GM13976 (cell line): ENCODE measurements at regions not wholly inside any gene's neighbourhood (a gene's known extent, or its start where the extent isn't known, plus 50 kb on each side); places are given as distances from the start of the nearest gene placed in this dataset.

ENCODE experiments used
- DNase-seq: peaks from one replicate; pipeline ENCODE4 v3.0.0; 2012; ENCODE audit warnings: low spot score
- CTCF ChIP-seq: IDR thresholded peaks from 2 replicates; pipeline ENCODE4 v1.5.1; 2012; ENCODE audit warnings: borderline replicate concordance, mild to moderate bottlenecking; ENCODE audit not compliant: insufficient read depth; ENCODE audit errors: extremely low read depth, missing control alignments, control extremely low read depth
- in situ Hi-C: fragments of 300-500 bp; cut with MboI; formaldehyde crosslinking; loops from one replicate; pipeline ENCODE4 v1.12.0; 2022; ENCODE audit warnings: low sequenced_read_pairs, mixed read lengths, inconsistent platforms; ENCODE audit not compliant: unreplicated experiment

- no peak for TF ChIP-seq CTCF
- in situ Hi-C loops = no loop called here
These were observed 243.1 kb downstream of the FOXD2 start for GRCh38 chr1:47680815-47681475.

GRCh38 chr1:47681735-47682134 is 243.9 kb downstream of the FOXD2 start:
- no peak for DNase-seq
- TF ChIP-seq CTCF = no peak
- in situ Hi-C loops = no loop called here

More at GRCh38 chr1:47680815-47681475, 243.1 kb downstream of the FOXD2 start:
- no peak for DNase-seq

DNA sequence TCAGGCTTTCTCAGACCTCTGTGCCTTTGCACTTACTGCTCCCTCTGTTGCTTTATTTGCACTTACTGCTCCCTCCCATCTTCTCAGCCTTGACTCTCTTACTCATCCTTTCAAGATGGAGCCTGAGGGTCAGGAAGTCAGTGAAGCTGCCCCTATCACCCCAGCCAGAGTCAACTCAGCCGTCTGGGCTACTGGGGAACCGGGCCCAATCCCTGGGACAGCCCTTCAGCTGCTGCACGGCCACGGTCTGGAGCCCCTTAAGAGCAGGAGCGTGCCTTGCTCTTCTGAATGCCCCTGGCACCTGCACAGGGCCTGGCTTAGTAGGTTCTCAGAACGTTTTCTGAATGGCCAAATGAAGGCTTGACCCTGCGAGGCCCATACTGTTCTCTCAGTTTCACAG is 244.4 kb downstream of the FOXD2 start:
- in situ Hi-C loops = no loop called here
- TF ChIP-seq CTCF = no peak
- no peak for DNase-seq

GRCh38 chr1:47682786-47683350 is 245.0 kb downstream of the FOXD2 start:
- TF ChIP-seq CTCF = no peak
- no peak for DNase-seq
- in situ Hi-C loops = no loop called here

DNA sequence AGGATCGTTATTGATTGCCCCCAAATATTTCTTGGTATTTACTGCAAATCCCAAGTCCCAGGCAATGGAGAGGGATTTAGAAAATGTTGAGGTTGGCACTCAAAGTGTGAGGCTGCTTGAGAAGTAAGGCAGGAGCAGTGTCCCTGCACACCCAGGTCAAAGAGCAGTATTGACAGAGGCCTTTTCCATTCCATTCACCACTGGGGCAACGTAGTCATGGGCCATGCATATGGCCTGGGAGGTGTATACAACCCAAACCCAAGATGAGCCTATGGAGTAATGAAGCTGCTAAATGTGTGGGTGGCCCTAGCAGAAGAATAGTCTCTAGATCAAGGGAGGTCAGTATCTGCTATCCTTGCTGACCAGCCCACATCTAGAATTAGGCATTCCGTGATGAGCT is 245.6 kb downstream of the FOXD2 start:
- TF ChIP-seq CTCF = no peak
- DNase-seq = no peak
- in situ Hi-C loops = no loop called here

- in situ Hi-C loops = no loop called here
- no peak for TF ChIP-seq CTCF
These were observed 246.7 kb downstream of the FOXD2 start for GRCh38 chr1:47684518-47684917.

More at GRCh38 chr1:47684518-47684917, 246.7 kb downstream of the FOXD2 start:
- DNase-seq = no peak
